SK-N-SH treated with all-trans-retinoic acid at 6 μM for 48 hours (cell line): ENCODE measurements at regions not wholly inside any gene's neighbourhood (a gene's known extent, or its start where the extent isn't known, plus 50 kb on each side); places are given as distances from the start of the nearest gene placed in this dataset.
A peak's percentile ranks its signal among the peaks of the same experiment; 100 is the strongest.

Source experiments
- ATAC-seq: fragments of 200-7000 bp; cut with Tn5 transposase; 3 replicates; pipeline ENCODE4 v1.9.1; 2020; ENCODE audit warnings: mild to moderate bottlenecking, moderate library complexity
- ARNTL ChIP-seq: fragments of 450-650 bp; formaldehyde crosslinking; IDR thresholded peaks from 2 replicates; pipeline ENCODE4 v1.5.0; 2020; ENCODE audit warnings: low read depth, mild to moderate bottlenecking, moderate library complexity, borderline replicate concordance
- BACH2 ChIP-seq: fragments of 250-450 bp; sonication (Bioruptor Pico); IDR thresholded peaks from 2 replicates; pipeline ENCODE4 v1.9.0; 2021; ENCODE audit warnings: mild to moderate bottlenecking, borderline replicate concordance
- CREB5 ChIP-seq: fragments of 250-450 bp; sonication (Bioruptor Pico); IDR thresholded peaks from 2 replicates; pipeline ENCODE4 v1.5.1; 2020; ENCODE audit warnings: low read depth, mild to moderate bottlenecking, moderate library complexity
- CSDC2 ChIP-seq: fragments of 250-450 bp; sonication (Bioruptor Pico); IDR thresholded peaks from 2 replicates; pipeline ENCODE4 v1.5.0; 2020; ENCODE audit warnings: mild to moderate bottlenecking, moderate library complexity
- ESRRG ChIP-seq: fragments of 250-450 bp; sonication (Bioruptor Pico); IDR thresholded peaks from 2 replicates; pipeline ENCODE4 v1.6.1; 2021; ENCODE audit warnings: mild to moderate bottlenecking
- GLIS3 ChIP-seq: fragments of 250-450 bp; sonication (Bioruptor Pico); IDR thresholded peaks from 2 replicates; pipeline ENCODE4 v1.5.0; 2020; ENCODE audit warnings: mild to moderate bottlenecking, moderate library complexity
- ISL1 ChIP-seq: fragments of 250-450 bp; sonication (Bioruptor Pico); IDR thresholded peaks from 2 replicates; pipeline ENCODE4 v2.1.2; 2022; ENCODE audit warnings: mild to moderate bottlenecking, moderate library complexity
- OSR1 ChIP-seq: fragments of 250-450 bp; sonication (Bioruptor Pico); IDR thresholded peaks from 2 replicates; pipeline ENCODE4 v1.8.0; 2022; ENCODE audit warnings: moderate library complexity, mild to moderate bottlenecking, inconsistent platforms
- PATZ1 ChIP-seq: fragments of 250-450 bp; sonication (Bioruptor Pico); IDR thresholded peaks from 2 replicates; pipeline ENCODE4 v1.8.0; 2020; ENCODE audit warnings: mild to moderate bottlenecking, moderate library complexity, borderline replicate concordance
- POU6F1 ChIP-seq: fragments of 250-450 bp; sonication (Bioruptor Pico); IDR thresholded peaks from 2 replicates; pipeline ENCODE4 v1.8.0; 2021; ENCODE audit warnings: low read depth, mild to moderate bottlenecking, moderate library complexity, borderline replicate concordance
- PPARA ChIP-seq: fragments of 250-450 bp; sonication (Bioruptor Pico); IDR thresholded peaks from 2 replicates; pipeline ENCODE4 v1.5.0; 2020; ENCODE audit warnings: mild to moderate bottlenecking, borderline replicate concordance
- RARB ChIP-seq: fragments of 250-450 bp; sonication (Bioruptor Pico); IDR thresholded peaks from 2 replicates; pipeline ENCODE4 v1.8.0; 2021; ENCODE audit warnings: mild to moderate bottlenecking, moderate library complexity
- SNAI2 ChIP-seq: fragments of 250-450 bp; sonication (Bioruptor Pico); IDR thresholded peaks from 2 replicates; pipeline ENCODE4 v1.5.0; 2020; ENCODE audit warnings: mild to moderate bottlenecking, moderate library complexity
- TCF4 ChIP-seq: fragments of 250-450 bp; sonication (Bioruptor Pico); IDR thresholded peaks from 2 replicates; pipeline ENCODE4 v1.8.0; 2021; ENCODE audit warnings: mild to moderate bottlenecking, moderate library complexity, borderline replicate concordance
- TOX ChIP-seq: fragments of 250-450 bp; sonication (Bioruptor Pico); IDR thresholded peaks from 2 replicates; pipeline ENCODE4 v1.8.0; 2021; ENCODE audit warnings: mild to moderate bottlenecking, moderate library complexity, borderline replicate concordance
- ZC3H10 ChIP-seq: fragments of 250-450 bp; sonication (Bioruptor Pico); IDR thresholded peaks from 2 replicates; pipeline ENCODE4 v1.5.1; 2021; ENCODE audit warnings: mild to moderate bottlenecking, moderate library complexity
- ZFP3 ChIP-seq: fragments of 250-450 bp; sonication (Bioruptor Pico); IDR thresholded peaks from 2 replicates; pipeline ENCODE4 v1.5.0; 2020; ENCODE audit warnings: mild to moderate bottlenecking, moderate library complexity
- ZNF565 ChIP-seq: fragments of 450-650 bp; formaldehyde crosslinking; conservative IDR thresholded peaks from 2 replicates; pipeline ENCODE4 v1.5.0; 2020; ENCODE audit warnings: low read depth, mild to moderate bottlenecking, moderate library complexity
- ZNF70 ChIP-seq: fragments of 450-650 bp; formaldehyde crosslinking; IDR thresholded peaks from 2 replicates; pipeline ENCODE4 v1.5.0; 2020; ENCODE audit warnings: mild to moderate bottlenecking, moderate library complexity
- ZNF8 ChIP-seq: fragments of 450-650 bp; formaldehyde crosslinking; IDR thresholded peaks from 2 replicates; pipeline ENCODE4 v1.5.0; 2020; ENCODE audit warnings: mild to moderate bottlenecking, moderate library complexity
- TF ChIP-seq, protein P1 (sequence below): fragments of 250-450 bp; sonication (Bioruptor Pico); IDR thresholded peaks from 2 replicates; pipeline ENCODE4 v1.5.1; 2021; ENCODE audit warnings: mild to moderate bottlenecking, moderate library complexity
- TF ChIP-seq, protein P2 (sequence below): fragments of 250-450 bp; sonication (Bioruptor Pico); IDR thresholded peaks from 2 replicates; pipeline ENCODE4 v1.5.0; 2020; ENCODE audit warnings: mild to moderate bottlenecking, moderate library complexity

- TF ChIP-seq, protein P1, sequence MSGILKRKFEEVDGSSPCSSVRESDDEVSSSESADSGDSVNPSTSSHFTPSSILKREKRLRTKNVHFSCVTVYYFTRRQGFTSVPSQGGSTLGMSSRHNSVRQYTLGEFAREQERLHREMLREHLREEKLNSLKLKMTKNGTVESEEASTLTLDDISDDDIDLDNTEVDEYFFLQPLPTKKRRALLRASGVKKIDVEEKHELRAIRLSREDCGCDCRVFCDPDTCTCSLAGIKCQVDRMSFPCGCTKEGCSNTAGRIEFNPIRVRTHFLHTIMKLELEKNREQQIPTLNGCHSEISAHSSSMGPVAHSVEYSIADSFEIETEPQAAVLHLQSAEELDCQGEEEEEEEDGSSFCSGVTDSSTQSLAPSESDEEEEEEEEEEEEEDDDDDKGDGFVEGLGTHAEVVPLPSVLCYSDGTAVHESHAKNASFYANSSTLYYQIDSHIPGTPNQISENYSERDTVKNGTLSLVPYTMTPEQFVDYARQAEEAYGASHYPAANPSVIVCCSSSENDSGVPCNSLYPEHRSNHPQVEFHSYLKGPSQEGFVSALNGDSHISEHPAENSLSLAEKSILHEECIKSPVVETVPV (CRISPR knock-in tag): no peak
These were observed 95.7 kb upstream of the SOX5 start (continued) for GRCh38 chr12:24044941-24045703.

DNA sequence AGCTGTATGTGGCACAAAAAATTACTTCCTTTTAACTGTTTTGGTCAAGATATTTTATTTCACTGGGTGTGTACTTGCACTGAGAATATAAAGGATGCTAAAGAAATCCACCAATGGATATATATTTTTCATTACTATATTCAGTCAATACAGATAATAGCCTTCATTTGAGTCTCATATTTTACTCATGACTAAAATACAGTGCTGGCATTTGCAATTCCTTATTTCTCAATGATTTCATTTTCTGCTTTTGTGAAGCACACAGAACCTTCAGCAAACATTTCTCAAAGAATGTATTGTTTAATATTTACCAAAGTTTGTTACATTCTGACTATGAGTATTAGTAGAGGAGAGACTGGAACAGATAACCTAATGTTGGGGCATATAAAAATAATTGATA lies 93.2 kb upstream of the SOX5 start:
- ATAC-seq: no peak
- TF ChIP-seq PPARA (CRISPR knock-in tag) (no peak), ZC3H10 (no peak), TCF4 (CRISPR knock-in tag) (no peak), ZNF70 (CRISPR knock-in tag) (no peak), OSR1 (CRISPR knock-in tag) (no peak), ARNTL (no peak), ZNF565 (no peak), CSDC2 (CRISPR knock-in tag) (no peak), TOX (CRISPR knock-in tag) (no peak), CREB5 (no peak), RARB (no peak), PATZ1 (CRISPR knock-in tag) (no peak), SNAI2 (CRISPR knock-in tag) (no peak), ZFP3 (CRISPR knock-in tag) (no peak), POU6F1 (CRISPR knock-in tag) (no peak), GLIS3 (no peak), ESRRG (CRISPR knock-in tag) (no peak), ZNF8 (CRISPR knock-in tag) (no peak), BACH2 (no peak)

GRCh38 chr12:24039113-24039525 lies 89.6 kb upstream of the SOX5 start:
- no peak for ATAC-seq
- no peak for TF ChIP-seq ARNTL
- peak; percentile 62 for TF ChIP-seq ISL1 (CRISPR knock-in tag)
- no peak for TF ChIP-seq ZNF8 (CRISPR knock-in tag)
- no peak for TF ChIP-seq SNAI2 (CRISPR knock-in tag)
- no peak for TF ChIP-seq CSDC2 (CRISPR knock-in tag)
- TF ChIP-seq, protein P2, sequence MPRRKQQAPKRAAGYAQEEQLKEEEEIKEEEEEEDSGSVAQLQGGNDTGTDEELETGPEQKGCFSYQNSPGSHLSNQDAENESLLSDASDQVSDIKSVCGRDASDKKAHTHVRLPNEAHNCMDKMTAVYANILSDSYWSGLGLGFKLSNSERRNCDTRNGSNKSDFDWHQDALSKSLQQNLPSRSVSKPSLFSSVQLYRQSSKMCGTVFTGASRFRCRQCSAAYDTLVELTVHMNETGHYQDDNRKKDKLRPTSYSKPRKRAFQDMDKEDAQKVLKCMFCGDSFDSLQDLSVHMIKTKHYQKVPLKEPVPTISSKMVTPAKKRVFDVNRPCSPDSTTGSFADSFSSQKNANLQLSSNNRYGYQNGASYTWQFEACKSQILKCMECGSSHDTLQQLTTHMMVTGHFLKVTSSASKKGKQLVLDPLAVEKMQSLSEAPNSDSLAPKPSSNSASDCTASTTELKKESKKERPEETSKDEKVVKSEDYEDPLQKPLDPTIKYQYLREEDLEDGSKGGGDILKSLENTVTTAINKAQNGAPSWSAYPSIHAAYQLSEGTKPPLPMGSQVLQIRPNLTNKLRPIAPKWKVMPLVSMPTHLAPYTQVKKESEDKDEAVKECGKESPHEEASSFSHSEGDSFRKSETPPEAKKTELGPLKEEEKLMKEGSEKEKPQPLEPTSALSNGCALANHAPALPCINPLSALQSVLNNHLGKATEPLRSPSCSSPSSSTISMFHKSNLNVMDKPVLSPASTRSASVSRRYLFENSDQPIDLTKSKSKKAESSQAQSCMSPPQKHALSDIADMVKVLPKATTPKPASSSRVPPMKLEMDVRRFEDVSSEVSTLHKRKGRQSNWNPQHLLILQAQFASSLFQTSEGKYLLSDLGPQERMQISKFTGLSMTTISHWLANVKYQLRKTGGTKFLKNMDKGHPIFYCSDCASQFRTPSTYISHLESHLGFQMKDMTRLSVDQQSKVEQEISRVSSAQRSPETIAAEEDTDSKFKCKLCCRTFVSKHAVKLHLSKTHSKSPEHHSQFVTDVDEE: no peak
- no peak for TF ChIP-seq BACH2
- no peak for TF ChIP-seq ZNF565
